HepG2 (cell line): ENCODE measurements at regions not wholly inside any gene's neighbourhood (a gene's known extent, or its start where the extent isn't known, plus 50 kb on each side); places are given as distances from the start of the nearest gene placed in this dataset.

Experiments used
- CHD2 ChIP-seq: IDR thresholded peaks from 2 replicates; pipeline ENCODE4 v1.6.1; 2011; ENCODE audit warnings: low read depth, low read length, improper control_type of control experiment
- CTCF ChIP-seq: sonication (generic); formaldehyde crosslinking; IDR thresholded peaks from 2 replicates; pipeline ENCODE4 v1.5.0; 2020; ENCODE audit warnings: mild to moderate bottlenecking, missing genetic modification reagents, moderate library complexity
- EZH2 ChIP-seq: conservative IDR thresholded peaks from 2 replicates; pipeline ENCODE4 v1.6.1; 2012; ENCODE audit warnings: mild to moderate bottlenecking, low read depth, low read length, moderate library complexity
- FOSL1 ChIP-seq: sonication (generic); formaldehyde crosslinking; IDR thresholded peaks from 2 replicates; pipeline ENCODE4 v1.9.0; 2021; ENCODE audit warnings: missing genetic modification reagents, borderline replicate concordance
- FOXM1 ChIP-seq: sonication (generic); formaldehyde crosslinking; IDR thresholded peaks from 2 replicates; pipeline ENCODE4 v1.5.0; 2020; ENCODE audit warnings: missing genetic modification reagents
- GPBP1L1 ChIP-seq: sonication (generic); formaldehyde crosslinking; IDR thresholded peaks from 2 replicates; pipeline ENCODE4 v1.5.0; 2020; ENCODE audit warnings: mild to moderate bottlenecking, missing genetic modification reagents
- THRA ChIP-seq: sonication (generic); formaldehyde crosslinking; IDR thresholded peaks from 2 replicates; pipeline ENCODE4 v1.4.0; 2020; ENCODE audit warnings: missing genetic modification reagents, borderline replicate concordance
- USF2 ChIP-seq, 2 experiments: sonication (generic) in 1 of 2; formaldehyde crosslinking in 1 of 2; IDR thresholded peaks; 2 replicates each; pipeline versions ENCODE4 v1.5.1 to v1.6.1; 2011 to 2020; ENCODE audit warnings: borderline replicate concordance in 1 of 2, low read depth in 1 of 2, low read length in 1 of 2, mild to moderate bottlenecking in 1 of 2, missing genetic modification reagents in 1 of 2, moderate library complexity in 1 of 2
- ZKSCAN8 ChIP-seq: IDR thresholded peaks from 2 replicates; pipeline ENCODE4 v1.6.1; 2016; ENCODE audit warnings: borderline replicate concordance, missing genetic modification reagents, missing compliant biosample characterization

- TF ChIP-seq FOXM1 (CRISPR knock-in tag) (no peak), THRA (CRISPR knock-in tag) (no peak), FOSL1 (no peak), CHD2 (no peak), USF2 (IDR thresholded peaks at IDR 0.05; ENCODE audit: low read depth, low read length) (no peak), USF2 (CRISPR knock-in tag; IDR thresholded peaks at IDR 0.05; ENCODE audit: borderline replicate concordance) (no peak), CTCF (CRISPR knock-in tag) (no peak), GPBP1L1 (no peak), ZKSCAN8 (no peak), EZH2 (no peak)
Measured at GRCh38 chr16:48680881-48681280, 70.9 kb upstream of the N4BP1 start.
